Smooth muscle cell (in vitro differentiated cells): ENCODE measurements at regions not wholly inside any gene's neighbourhood (a gene's known extent, or its start where the extent isn't known, plus 50 kb on each side); places are given as distances from the start of the nearest gene placed in this dataset. TPM values are rescaled to one million over a fixed set of nuclear protein-coding genes. Genes with fewer than 3 reads are reported as not detected.

Experiments used
- DNase-seq: peaks from one replicate; lab custom pipeline; 2025; ENCODE audit not compliant: unreplicated experiment; lab: John Stamatoyannopoulos, UW
- H2AFZ ChIP-seq: fragments of 200-600 bp; sonication (generic); 2 replicates; pipeline ENCODE4 v1.6.0; 2016; ENCODE audit warnings: antibody characterized with exemption, low read depth, mild to moderate bottlenecking
- H3F3A ChIP-seq: fragments of 200-600 bp; sonication (generic); 2 replicates; pipeline ENCODE4 v1.6.0; 2017; ENCODE audit warnings: antibody characterized with exemption, low read depth
- H3K27ac ChIP-seq: fragments of 200-600 bp; sonication (generic); 2 replicates; pipeline ENCODE4 v1.5.1; 2016; ENCODE audit warnings: low read depth, mild to moderate bottlenecking
- H3K27me3 ChIP-seq: fragments of 200-600 bp; sonication (generic); 2 replicates; pipeline ENCODE4 v1.6.1; 2016; ENCODE audit warnings: low read depth, mild to moderate bottlenecking
- H3K36me3 ChIP-seq: fragments of 200-600 bp; sonication (generic); 2 replicates; pipeline ENCODE4 v1.5.1; 2016; ENCODE audit warnings: low read depth
- H3K4me1 ChIP-seq: fragments of 200-600 bp; sonication (generic); 2 replicates; pipeline ENCODE4 v1.5.1; 2016; ENCODE audit warnings: low read depth
- H3K4me2 ChIP-seq: fragments of 200-600 bp; sonication (generic); 2 replicates; pipeline ENCODE4 v1.6.0; 2016; ENCODE audit warnings: mild to moderate bottlenecking
- H3K4me3 ChIP-seq: fragments of 200-600 bp; sonication (generic); 2 replicates; pipeline ENCODE4 v1.5.1; 2016; ENCODE audit warnings: mild to moderate bottlenecking
- H3K79me2 ChIP-seq: fragments of 200-600 bp; sonication (generic); 2 replicates; pipeline ENCODE4 v1.6.0; 2016; ENCODE audit warnings: low read depth, mild to moderate bottlenecking
- H3K9ac ChIP-seq: fragments of 200-600 bp; sonication (generic); 2 replicates; pipeline ENCODE4 v1.6.0; 2016; ENCODE audit warnings: low read depth
- H3K9me3 ChIP-seq: fragments of 200-600 bp; sonication (generic); replicated peaks from 2 replicates; pipeline ENCODE4 v1.5.1; 2016; ENCODE audit warnings: low read depth
- H4K20me1 ChIP-seq: fragments of 200-600 bp; sonication (generic); 2 replicates; pipeline ENCODE4 v1.6.0; 2016; ENCODE audit warnings: low read depth
- WGBS: methylation state at CpG from one replicate; pipeline ENCODE4 v1.1.7; 2016; ENCODE audit warnings: low lambda C conversion rate; 5-methylcytosine and 5-hydroxymethylcytosine counted together
- microRNA-seq: library from miRNA; unstranded; fragments of <30 nt; microRNA quantifications from one replicate; pipeline ENCODE4, GENCODE V29; 2016; ENCODE audit warnings: borderline number of aligned reads
- small RNA-seq: library from RNA; depleted of rRNA; stranded (forward); fragments of <200 nt; gene quantifications from one replicate; pipeline ENCODE3, GENCODE V24; 2014
- TF ChIP-seq, protein P1 (sequence below): fragments of 200-600 bp; sonication (generic); IDR thresholded peaks from 2 replicates; pipeline ENCODE4 v1.5.1; 2017; ENCODE audit warnings: borderline replicate concordance, mild to moderate bottlenecking, antibody characterized with exemption; ENCODE audit not compliant: insufficient read depth, poor library complexity, severe bottlenecking

DNA sequence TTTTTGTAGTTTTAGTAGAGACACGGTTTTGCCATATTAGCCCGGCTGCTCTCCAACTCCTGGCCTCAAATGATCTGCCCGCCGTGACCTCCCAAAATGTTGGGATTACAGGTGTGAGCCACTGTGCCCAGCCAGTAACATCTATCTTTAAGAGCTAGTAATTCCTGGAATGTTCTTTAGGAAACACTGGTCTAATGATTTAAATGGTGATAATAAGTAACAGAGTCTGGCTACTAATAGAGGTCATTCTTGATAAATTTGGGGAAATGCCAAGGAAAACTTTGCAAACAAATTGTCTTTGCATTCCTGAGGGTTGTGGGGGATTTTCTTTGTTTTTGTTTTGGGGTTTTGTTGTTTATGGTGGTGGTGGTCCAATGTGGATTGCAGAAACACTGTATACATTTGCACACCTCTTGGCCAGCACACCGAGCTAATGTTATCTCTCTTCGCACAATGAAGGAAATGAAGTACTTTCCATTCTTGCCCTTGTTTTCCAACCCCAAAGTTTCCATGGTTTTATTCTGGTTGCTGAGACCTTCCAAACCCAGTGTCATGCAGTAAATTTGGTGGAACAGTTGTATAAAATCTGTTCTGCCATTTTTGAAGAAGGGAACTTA lies 51.3 kb upstream of the WIPF3 start:
- H3K9me3 ChIP-seq, result no peaks in the 10 kb centered on the region
- H3K36me3 ChIP-seq, result no peaks in the 10 kb centered on the region
- H3K4me2 ChIP-seq, result no peak overlapping the region
- H3K9ac ChIP-seq, result no peak overlapping the region
- no peaks in the 10 kb centered on the region for H3F3A ChIP-seq
- TF ChIP-seq, protein P1, sequence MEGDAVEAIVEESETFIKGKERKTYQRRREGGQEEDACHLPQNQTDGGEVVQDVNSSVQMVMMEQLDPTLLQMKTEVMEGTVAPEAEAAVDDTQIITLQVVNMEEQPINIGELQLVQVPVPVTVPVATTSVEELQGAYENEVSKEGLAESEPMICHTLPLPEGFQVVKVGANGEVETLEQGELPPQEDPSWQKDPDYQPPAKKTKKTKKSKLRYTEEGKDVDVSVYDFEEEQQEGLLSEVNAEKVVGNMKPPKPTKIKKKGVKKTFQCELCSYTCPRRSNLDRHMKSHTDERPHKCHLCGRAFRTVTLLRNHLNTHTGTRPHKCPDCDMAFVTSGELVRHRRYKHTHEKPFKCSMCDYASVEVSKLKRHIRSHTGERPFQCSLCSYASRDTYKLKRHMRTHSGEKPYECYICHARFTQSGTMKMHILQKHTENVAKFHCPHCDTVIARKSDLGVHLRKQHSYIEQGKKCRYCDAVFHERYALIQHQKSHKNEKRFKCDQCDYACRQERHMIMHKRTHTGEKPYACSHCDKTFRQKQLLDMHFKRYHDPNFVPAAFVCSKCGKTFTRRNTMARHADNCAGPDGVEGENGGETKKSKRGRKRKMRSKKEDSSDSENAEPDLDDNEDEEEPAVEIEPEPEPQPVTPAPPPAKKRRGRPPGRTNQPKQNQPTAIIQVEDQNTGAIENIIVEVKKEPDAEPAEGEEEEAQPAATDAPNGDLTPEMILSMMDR, result no peak
- H3K27ac ChIP-seq, result no peak overlapping the region
- DNase-seq, result no peak
- WGBS, result 80% methylated on average over 6 of the region's 6 CpGs
- H3K4me1 ChIP-seq, result no peaks in the 10 kb centered on the region
- no peaks in the 10 kb centered on the region for H3K79me2 ChIP-seq
- peaks cover 9% of the 10 kb centered on the region for H3K27me3 ChIP-seq
- no peak overlapping the region for H2AFZ ChIP-seq
- no peaks in the 10 kb centered on the region for H4K20me1 ChIP-seq
- no peak overlapping the region for H3K4me3 ChIP-seq

Small RNA genes lying in the stretch of these regions (microRNA-seq; reads per million reads assigned to microRNA genes)
- 4.7 reads per million for gene MIR550A3

Small RNA genes lying in the stretch of these regions (small RNA-seq; reads per million reads assigned to genes)
- not detected for gene MIR550A3
- gene TMSB4XP3, result not detected
